ENCODE measurements at regions not wholly inside any gene's neighbourhood (a gene's known extent, or its start where the extent isn't known, plus 50 kb on each side); places are given as distances from the start of the nearest gene placed in this dataset.

DNA sequence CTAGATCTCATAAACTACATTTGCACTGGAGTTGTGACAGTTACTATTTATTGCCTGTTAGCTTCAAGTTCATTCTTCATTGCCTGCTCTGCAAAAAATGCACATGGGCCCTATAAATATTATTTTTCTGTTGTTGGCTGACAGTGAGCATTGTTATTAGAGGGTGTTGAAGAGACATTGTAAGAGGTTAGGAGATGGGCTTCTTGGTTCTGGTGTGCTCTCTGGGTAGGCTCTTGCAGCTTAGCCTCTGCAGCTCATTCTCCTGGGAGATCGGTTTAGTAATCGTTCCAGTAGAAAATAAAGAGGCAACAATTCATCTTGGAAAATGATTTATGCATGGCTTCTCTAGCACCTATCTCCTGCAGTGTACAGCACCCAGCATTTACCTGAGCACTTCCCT lies 113.8 kb upstream of the SCN7A start:
- TF ChIP-seq POLR2A (IDR thresholded peaks at IDR 0.05; ENCODE audit: low read length) (no peak), GATA1 (IDR thresholded peaks at IDR 0.05; ENCODE audit: low read depth, low read length) (no peak)
